ENCODE measurements at regions not wholly inside any gene's neighbourhood (a gene's known extent, or its start where the extent isn't known, plus 50 kb on each side); places are given as distances from the start of the nearest gene placed in this dataset.

- H3K4me2 ChIP-seq: no peak overlapping the region
- CTCF ChIA-PET: no interaction called here
- no peak for TF ChIP-seq RCOR1 (IDR thresholded peaks at IDR 0.05; ENCODE audit: low read length)
- TF ChIP-seq MEF2A (IDR thresholded peaks at IDR 0.05; ENCODE audit: borderline replicate concordance, low read depth): no peak
- no peak for TF ChIP-seq ZBTB33 (IDR thresholded peaks at IDR 0.05; ENCODE audit: borderline replicate concordance, low read depth)
- no peak overlapping the region for H2AFZ ChIP-seq (ENCODE audit: low read depth)
- POLR2A ChIA-PET: no interaction called here
- no peaks in the 10 kb centered on the region for H3K36me3 ChIP-seq (replicated peaks in 1 of 2; ENCODE audit: control insufficient read depth in 1 of 2, insufficient read depth in 2 of 2, low read length in 1 of 2)
- H3K4me1 ChIP-seq (ENCODE audit: control insufficient read depth in 1 of 2, insufficient read depth in 2 of 2, low read depth in 1 of 2, low read length in 1 of 2): no peaks in the 10 kb centered on the region
- DNase-seq: no peak
- H3K27ac ChIP-seq (ENCODE audit: low read depth in 2 of 2, low read length in 1 of 2): no peak overlapping the region
- H3K9me2 ChIP-seq: no peaks in the 10 kb centered on the region
- no peak overlapping the region for H3K9ac ChIP-seq
- 55% methylated on average over 9 of the region's 9 CpGs for WGBS (ENCODE audit: low lambda C conversion rate)
- H4K20me1 ChIP-seq (ENCODE audit: insufficient read depth): no peaks in the 10 kb centered on the region
- H3K9me3 ChIP-seq: no peaks in the 10 kb centered on the region
- no peaks in the 10 kb centered on the region for H3K27me3 ChIP-seq (ENCODE audit: insufficient read depth)
- H3K4me3 ChIP-seq (ENCODE audit: low read depth in 2 of 2, low read length in 1 of 2): no peak overlapping the region
- no peaks in the 10 kb centered on the region for H3F3A ChIP-seq (replicated peaks; ENCODE audit: insufficient read depth)
- H3K79me2 ChIP-seq (ENCODE audit: insufficient read depth): no peaks in the 10 kb centered on the region
Measured at GRCh38 chr10:11388996-11389395, 222.5 kb downstream of the USP6NL start.

- H3K9me3 ChIP-seq: no peaks in the 10 kb centered on the region
- H3F3A ChIP-seq (replicated peaks; ENCODE audit: insufficient read depth): no peaks in the 10 kb centered on the region
- no peak overlapping the region for H2AFZ ChIP-seq (ENCODE audit: low read depth)
- H3K9me2 ChIP-seq: no peaks in the 10 kb centered on the region
- TF ChIP-seq ZBTB33 (IDR thresholded peaks at IDR 0.05; ENCODE audit: borderline replicate concordance, low read depth): no peak
- no peak for TF ChIP-seq GATA2 (CRISPR knock-in tag; IDR thresholded peaks at IDR 0.05)
- no peak for TF ChIP-seq MEF2A (IDR thresholded peaks at IDR 0.05; ENCODE audit: borderline replicate concordance, low read depth)
- TF ChIP-seq USF1 (IDR thresholded peaks at IDR 0.05; ENCODE audit: borderline replicate concordance, low read depth): no peak
- no peak for TF ChIP-seq SIN3A (IDR thresholded peaks at IDR 0.05; ENCODE audit: borderline replicate concordance, low read depth, low read length)
- H3K4me3 ChIP-seq (ENCODE audit: low read depth in 2 of 2, low read length in 1 of 2): no peak overlapping the region
- no peak overlapping the region for H3K27ac ChIP-seq (ENCODE audit: low read depth in 2 of 2, low read length in 1 of 2)
- ChIA-PET CTCF (no interaction called here), POLR2A (no interaction called here)
- no peaks in the 10 kb centered on the region for H3K4me1 ChIP-seq (ENCODE audit: control insufficient read depth in 1 of 2, insufficient read depth in 2 of 2, low read depth in 1 of 2, low read length in 1 of 2)
- no peak overlapping the region for H3K4me2 ChIP-seq
- 38% methylated on average over 10 of the region's 10 CpGs for WGBS (ENCODE audit: low lambda C conversion rate)
- no peak for DNase-seq
- no peaks in the 10 kb centered on the region for H4K20me1 ChIP-seq (ENCODE audit: insufficient read depth)
- no peaks in the 10 kb centered on the region for H3K79me2 ChIP-seq (ENCODE audit: insufficient read depth)
- no peaks in the 10 kb centered on the region for H3K27me3 ChIP-seq (ENCODE audit: insufficient read depth)
- no peak overlapping the region for H3K9ac ChIP-seq
- no peaks in the 10 kb centered on the region for H3K36me3 ChIP-seq (replicated peaks in 1 of 2; ENCODE audit: control insufficient read depth in 1 of 2, insufficient read depth in 2 of 2, low read length in 1 of 2)
Measured at GRCh38 chr10:11387551-11388222, 223.8 kb downstream of the USP6NL start.

Measured in SK-N-SH (cell line).